ENCODE measurements at regions not wholly inside any gene's neighbourhood (a gene's known extent, or its start where the extent isn't known, plus 50 kb on each side); places are given as distances from the start of the nearest gene placed in this dataset.

DNA sequence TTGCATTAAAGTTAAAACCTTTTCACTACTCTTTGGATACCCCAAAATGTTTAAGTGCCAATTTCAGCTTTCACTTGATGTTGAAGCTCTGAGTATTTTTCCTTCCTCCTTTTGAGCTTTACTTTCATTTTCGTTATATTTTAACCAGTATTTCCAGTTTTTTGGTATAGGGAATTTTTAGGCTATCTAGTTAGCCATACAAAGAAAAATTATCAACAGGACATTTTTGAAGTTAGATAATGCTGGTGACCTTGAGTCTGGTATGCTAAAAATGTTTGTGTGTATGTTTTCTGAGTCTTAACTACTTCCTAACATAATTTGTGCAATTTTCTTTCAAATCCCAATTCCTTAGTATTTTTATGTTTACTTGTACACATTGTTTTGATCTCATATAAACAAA is 284.8 kb downstream of the OTOL1 start:
- TF ChIP-seq, protein P1, sequence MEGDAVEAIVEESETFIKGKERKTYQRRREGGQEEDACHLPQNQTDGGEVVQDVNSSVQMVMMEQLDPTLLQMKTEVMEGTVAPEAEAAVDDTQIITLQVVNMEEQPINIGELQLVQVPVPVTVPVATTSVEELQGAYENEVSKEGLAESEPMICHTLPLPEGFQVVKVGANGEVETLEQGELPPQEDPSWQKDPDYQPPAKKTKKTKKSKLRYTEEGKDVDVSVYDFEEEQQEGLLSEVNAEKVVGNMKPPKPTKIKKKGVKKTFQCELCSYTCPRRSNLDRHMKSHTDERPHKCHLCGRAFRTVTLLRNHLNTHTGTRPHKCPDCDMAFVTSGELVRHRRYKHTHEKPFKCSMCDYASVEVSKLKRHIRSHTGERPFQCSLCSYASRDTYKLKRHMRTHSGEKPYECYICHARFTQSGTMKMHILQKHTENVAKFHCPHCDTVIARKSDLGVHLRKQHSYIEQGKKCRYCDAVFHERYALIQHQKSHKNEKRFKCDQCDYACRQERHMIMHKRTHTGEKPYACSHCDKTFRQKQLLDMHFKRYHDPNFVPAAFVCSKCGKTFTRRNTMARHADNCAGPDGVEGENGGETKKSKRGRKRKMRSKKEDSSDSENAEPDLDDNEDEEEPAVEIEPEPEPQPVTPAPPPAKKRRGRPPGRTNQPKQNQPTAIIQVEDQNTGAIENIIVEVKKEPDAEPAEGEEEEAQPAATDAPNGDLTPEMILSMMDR (IDR thresholded peaks at IDR 0.05 in 2 of 3, conservative IDR thresholded peaks at IDR 0.05 in 1 of 3; ENCODE audit: control insufficient read depth in 2 of 3, extremely low read depth in 1 of 3, insufficient read depth in 1 of 3, low read depth in 3 of 3, low read length in 3 of 3), result no peak
- TF ChIP-seq FOS (IDR thresholded peaks at IDR 0.05; ENCODE audit: borderline replicate concordance, extremely low read depth, insufficient read length), result no peak
- no peak for TF ChIP-seq EP300 (IDR thresholded peaks at IDR 0.05; ENCODE audit: borderline replicate concordance in 1 of 2, control insufficient read depth in 1 of 2, low read depth in 2 of 2, low read length in 2 of 2)
- no peak for TF ChIP-seq RAD51 (IDR thresholded peaks at IDR 0.05)
- TF ChIP-seq BCLAF1 (IDR thresholded peaks at IDR 0.05), result no peak
- no peak for TF ChIP-seq POLR2AphosphoS5 (IDR thresholded peaks at IDR 0.05; ENCODE audit: low read length)
- TF ChIP-seq EGR1 (IDR thresholded peaks at IDR 0.05; ENCODE audit: borderline replicate concordance in 1 of 2, low read depth in 2 of 2, low read length in 2 of 2), result no peak
- TF ChIP-seq ZNF24 (IDR thresholded peaks at IDR 0.05), result no peak
- no peak for TF ChIP-seq ZNF622 (IDR thresholded peaks at IDR 0.05)
- TF ChIP-seq FOXM1 (IDR thresholded peaks at IDR 0.05; ENCODE audit: low read depth, low read length), result no peak
